Effector memory CD4-positive, alpha-beta T cell (primary cell): ENCODE measurements at regions not wholly inside any gene's neighbourhood (a gene's known extent, or its start where the extent isn't known, plus 50 kb on each side); places are given as distances from the start of the nearest gene placed in this dataset.

Experiments
- DNase-seq, 3 donors: peaks; one replicate each; pipeline ENCODE4 v3.0.0-alpha.2; 2020
- H3K27ac ChIP-seq: 2 replicates; pipeline ENCODE4 v1.7.0; 2013; ENCODE audit warnings: mild to moderate bottlenecking, low read length, moderate library complexity; ENCODE audit not compliant: insufficient read depth, poor library complexity, severe bottlenecking
- H3K27me3 ChIP-seq: replicated peaks from 2 replicates; pipeline ENCODE4 v1.7.0; 2013; ENCODE audit warnings: mild to moderate bottlenecking, low read length; ENCODE audit not compliant: insufficient read depth, control insufficient read depth, poor library complexity, severe bottlenecking
- H3K36me3 ChIP-seq: 2 replicates; pipeline ENCODE4 v1.7.0; 2013; ENCODE audit warnings: mild to moderate bottlenecking, low read length, moderate library complexity; ENCODE audit not compliant: control insufficient read depth, insufficient read depth
- H3K4me1 ChIP-seq: 2 replicates; pipeline ENCODE4 v1.7.0; 2013; ENCODE audit warnings: low read length, mild to moderate bottlenecking; ENCODE audit not compliant: control insufficient read depth, insufficient read depth, poor library complexity, severe bottlenecking
- H3K4me3 ChIP-seq: 2 replicates; pipeline ENCODE4 v1.7.0; 2013; ENCODE audit warnings: low read length, low read depth, mild to moderate bottlenecking; ENCODE audit not compliant: insufficient read depth, poor library complexity, severe bottlenecking
- H3K9me3 ChIP-seq: 2 replicates; pipeline ENCODE4 v1.7.0; 2013; ENCODE audit warnings: mild to moderate bottlenecking, low read length, moderate library complexity; ENCODE audit not compliant: control insufficient read depth

DNA sequence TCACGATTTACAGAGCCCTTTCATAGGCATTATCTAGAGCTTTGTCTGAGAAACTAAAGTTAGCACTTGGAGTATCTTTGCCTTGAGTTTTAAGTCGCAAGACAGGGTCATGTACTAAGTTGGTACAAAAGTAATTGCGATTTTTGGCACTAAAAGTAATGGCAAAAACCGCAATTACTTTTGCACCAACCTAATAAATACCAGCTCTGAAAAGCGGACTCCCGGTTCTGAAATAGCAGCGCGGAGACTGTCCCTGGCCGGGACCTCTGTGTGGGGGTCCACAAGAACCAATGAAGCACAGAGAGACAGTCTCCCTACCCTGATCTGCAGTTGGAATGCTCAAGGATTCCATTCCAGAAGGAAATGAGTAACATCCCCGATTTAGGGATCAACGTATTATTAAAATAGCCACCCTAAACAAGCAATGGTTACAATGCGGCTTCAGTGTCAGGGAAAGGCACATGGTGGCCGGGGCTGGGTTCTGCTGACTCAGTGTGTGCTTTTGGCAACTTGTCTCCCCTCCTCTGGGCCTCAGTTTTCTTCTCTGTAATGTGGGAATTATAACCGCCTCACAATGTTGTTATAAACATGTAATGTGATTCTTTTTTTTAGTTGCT lies 150.3 kb upstream of the MCTP2 start:
- H3K36me3 ChIP-seq = no peaks in the 10 kb centered on the region
- no peaks in the 10 kb centered on the region for H3K9me3 ChIP-seq
- DNase-seq = no peak
- no peak overlapping the region for H3K4me3 ChIP-seq
- H3K4me1 ChIP-seq = no peaks in the 10 kb centered on the region
- no peak overlapping the region for H3K27ac ChIP-seq
- no peaks in the 10 kb centered on the region for H3K27me3 ChIP-seq

DNA sequence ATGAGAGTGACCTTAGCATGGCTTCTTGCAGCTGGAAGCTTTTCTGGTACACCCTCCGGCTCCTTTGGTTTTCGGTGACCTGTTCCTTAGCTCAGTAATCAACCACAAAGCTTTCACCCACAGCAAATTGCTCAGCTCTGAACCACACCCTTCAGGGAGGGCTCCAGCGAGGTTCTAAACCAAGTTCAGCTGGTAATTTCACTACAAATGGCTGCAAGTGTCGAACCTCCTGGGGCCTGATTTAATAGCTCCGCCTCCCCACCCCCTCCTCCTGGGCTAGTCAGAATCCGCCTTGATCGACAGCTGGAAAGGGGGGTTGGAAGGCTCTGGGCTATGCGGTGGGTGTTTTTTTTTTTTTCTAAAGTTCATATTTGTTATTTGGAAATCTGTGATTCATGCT lies 150.9 kb upstream of the MCTP2 start:
- no peak for DNase-seq
- H3K36me3 ChIP-seq = no peaks in the 10 kb centered on the region
- H3K4me3 ChIP-seq = no peak overlapping the region
- H3K9me3 ChIP-seq = no peaks in the 10 kb centered on the region
- H3K27ac ChIP-seq = no peak overlapping the region
- no peaks in the 10 kb centered on the region for H3K27me3 ChIP-seq
- no peaks in the 10 kb centered on the region for H3K4me1 ChIP-seq

DNA sequence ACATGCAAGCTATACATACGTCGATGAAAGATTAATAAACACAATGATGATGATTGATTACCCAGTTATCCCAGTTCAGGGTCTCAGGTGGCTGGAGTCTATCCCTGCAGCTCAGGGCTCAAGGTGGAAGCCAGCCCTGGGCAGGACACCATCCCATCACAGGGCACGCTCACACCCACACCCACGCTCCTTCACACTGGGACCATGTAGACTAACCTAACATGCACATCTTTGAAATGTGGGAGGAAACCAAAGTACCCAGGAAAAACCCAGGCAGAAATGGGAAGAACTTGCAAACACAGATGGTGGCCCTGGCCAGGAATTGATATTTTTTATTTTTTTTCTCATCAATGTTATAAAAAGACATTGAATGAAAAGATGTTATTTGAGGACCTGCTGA lies 151.4 kb upstream of the MCTP2 start:
- no peak overlapping the region for H3K4me3 ChIP-seq
- H3K27ac ChIP-seq = no peak overlapping the region
- no peaks in the 10 kb centered on the region for H3K36me3 ChIP-seq
- no peaks in the 10 kb centered on the region for H3K27me3 ChIP-seq
- H3K4me1 ChIP-seq = no peaks in the 10 kb centered on the region
- H3K9me3 ChIP-seq = no peaks in the 10 kb centered on the region
- no peak for DNase-seq

DNA sequence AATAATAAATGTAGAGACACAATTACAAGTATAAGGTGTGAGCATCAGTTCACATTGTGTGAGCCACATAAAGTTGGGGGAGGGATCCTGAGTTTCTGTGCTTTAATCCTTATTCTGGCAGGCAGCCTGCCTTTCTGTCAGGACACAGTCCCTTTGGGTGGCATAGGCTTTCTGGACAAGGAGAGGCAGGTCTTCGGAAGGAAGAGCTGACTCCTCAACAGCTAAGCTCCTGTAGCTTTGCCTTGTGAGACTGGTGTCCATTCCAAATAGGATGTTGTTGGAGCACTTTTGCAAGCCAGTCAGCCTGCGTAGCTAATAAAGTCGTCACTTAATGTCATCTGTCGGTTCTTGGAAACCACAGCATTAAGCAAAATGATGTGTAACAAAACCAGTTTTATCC lies 151.9 kb upstream of the MCTP2 start:
- no peak for DNase-seq

DNA sequence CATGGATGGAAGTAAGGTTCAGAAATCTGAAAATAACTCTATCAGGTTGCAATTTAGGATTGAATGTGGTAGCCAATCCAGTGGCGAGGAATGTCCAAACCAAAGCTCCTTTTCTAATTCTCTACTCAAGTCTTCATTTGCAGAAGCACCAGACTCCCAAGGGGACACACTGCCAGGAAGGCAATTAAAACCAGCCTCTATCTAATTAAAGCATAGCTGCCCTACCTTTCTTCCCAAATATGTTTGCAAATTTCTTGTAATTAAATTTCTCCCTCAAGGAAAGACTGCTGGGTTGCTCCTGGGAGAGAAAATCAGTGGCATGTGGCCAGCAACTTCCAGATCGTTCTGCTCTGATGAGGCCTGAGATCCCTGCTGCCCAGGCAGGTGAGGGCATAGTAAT lies 153.4 kb upstream of the MCTP2 start:
- Histone ChIP-seq H3K27ac (no peak overlapping the region), H3K4me1 (no peaks in the 10 kb centered on the region), H3K9me3 (no peaks in the 10 kb centered on the region), H3K4me3 (no peak overlapping the region), H3K36me3 (no peaks in the 10 kb centered on the region), H3K27me3 (no peaks in the 10 kb centered on the region)
- DNase-seq = no peak

More for the DNA sequence above, 151.9 kb upstream of the MCTP2 start:
- Histone ChIP-seq H3K9me3 (no peaks in the 10 kb centered on the region), H3K4me1 (no peaks in the 10 kb centered on the region), H3K36me3 (no peaks in the 10 kb centered on the region), H3K4me3 (no peak overlapping the region), H3K27ac (no peak overlapping the region), H3K27me3 (no peaks in the 10 kb centered on the region)

DNA sequence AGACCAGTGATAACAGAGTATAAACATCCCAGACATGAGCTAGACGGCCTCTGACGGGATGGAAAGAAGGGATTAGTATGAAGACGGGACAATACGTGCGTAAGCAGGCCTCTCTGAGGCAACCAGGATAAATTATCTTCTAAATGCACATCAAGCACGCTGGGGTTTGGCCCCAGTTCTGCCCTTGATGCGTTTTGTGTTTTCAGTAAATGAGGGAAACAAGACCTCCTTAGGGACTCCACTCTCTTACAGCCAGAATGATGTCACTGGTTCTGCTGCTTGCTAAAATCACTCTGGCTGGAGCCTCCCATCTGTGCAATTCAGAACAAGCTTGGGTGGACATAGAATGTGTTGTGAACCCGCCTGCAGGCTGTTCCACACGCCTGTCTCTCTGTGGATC lies 156.0 kb upstream of the MCTP2 start:
- no peaks in the 10 kb centered on the region for H3K9me3 ChIP-seq
- H3K36me3 ChIP-seq = no peaks in the 10 kb centered on the region
- H3K4me1 ChIP-seq = no peaks in the 10 kb centered on the region
- DNase-seq = no peak
- H3K27ac ChIP-seq = no peak overlapping the region
- no peak overlapping the region for H3K4me3 ChIP-seq
- no peaks in the 10 kb centered on the region for H3K27me3 ChIP-seq

DNA sequence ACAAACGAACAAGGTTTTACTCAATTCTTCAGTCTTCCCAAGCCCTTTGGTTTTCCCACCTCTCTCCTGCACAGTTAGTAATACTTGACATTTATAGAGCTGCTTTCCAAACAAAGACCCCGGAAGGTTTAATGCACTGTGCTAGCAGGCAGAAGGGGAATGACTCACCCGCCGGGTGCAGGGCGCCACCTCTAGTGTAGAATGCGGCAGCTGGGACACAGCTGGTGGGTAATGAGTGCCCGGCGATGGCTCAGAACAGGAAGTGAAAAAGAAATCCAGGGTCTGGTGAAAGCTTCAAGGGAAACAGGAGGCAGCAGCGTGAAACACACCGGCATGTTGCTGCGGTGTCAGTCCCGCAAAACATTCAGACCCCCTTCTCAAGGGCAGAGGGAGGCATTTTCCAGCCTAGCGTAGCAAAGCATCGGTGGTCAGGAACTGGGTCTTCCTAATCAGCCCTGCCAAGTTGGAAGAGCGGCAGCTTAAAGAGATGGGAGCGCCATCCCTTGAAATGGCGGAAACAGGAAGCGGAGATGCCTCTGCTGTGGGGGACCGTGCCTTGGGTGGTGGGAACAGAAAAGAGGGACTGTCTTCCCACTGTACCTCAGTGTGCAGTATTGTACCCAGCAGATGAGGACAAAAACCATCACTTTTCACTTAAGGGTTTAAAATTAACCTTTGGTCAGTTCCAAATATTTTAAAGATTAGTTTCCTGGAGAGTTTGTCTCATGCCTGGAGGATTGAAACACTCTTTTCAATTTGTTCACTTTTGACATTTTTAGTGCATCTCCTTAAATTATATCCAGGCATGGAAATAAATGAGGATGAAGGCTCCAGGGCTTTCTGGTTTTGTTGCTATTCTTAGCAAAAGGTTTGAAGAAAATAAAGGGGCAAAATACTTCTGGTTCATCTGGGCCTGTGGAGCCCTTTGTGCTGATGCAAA lies 160.7 kb upstream of the MCTP2 start:
- no peaks in the 10 kb centered on the region for H3K27me3 ChIP-seq
- no peaks in the 10 kb centered on the region for H3K9me3 ChIP-seq
- DNase-seq = no peak
- no peaks in the 10 kb centered on the region for H3K36me3 ChIP-seq
- H3K27ac ChIP-seq = no peak overlapping the region
- H3K4me3 ChIP-seq = no peak overlapping the region
- no peaks in the 10 kb centered on the region for H3K4me1 ChIP-seq

DNA sequence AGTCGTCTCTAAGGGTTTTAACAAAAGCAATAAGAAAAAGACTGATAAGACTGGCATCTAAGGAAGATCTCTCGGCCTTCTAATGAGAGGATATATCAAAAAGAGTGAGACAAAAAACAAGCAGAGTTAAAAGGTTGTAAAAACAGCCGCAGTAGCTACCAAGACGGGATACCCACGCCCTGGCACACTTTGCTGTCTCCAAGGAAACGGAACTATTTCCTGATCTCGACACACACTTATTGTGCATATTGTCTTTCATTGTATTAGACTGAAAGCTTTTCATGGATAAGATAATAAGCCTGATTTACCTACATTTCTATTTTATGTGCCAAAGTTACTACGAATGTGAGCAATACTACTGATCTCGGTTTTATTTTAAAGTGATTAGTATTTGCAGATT lies 161.5 kb upstream of the MCTP2 start:
- no peaks in the 10 kb centered on the region for H3K9me3 ChIP-seq
- no peaks in the 10 kb centered on the region for H3K4me1 ChIP-seq
- H3K27ac ChIP-seq = no peak overlapping the region
- H3K4me3 ChIP-seq = no peak overlapping the region
- no peaks in the 10 kb centered on the region for H3K36me3 ChIP-seq
- H3K27me3 ChIP-seq = no peaks in the 10 kb centered on the region
- no peak for DNase-seq

DNA sequence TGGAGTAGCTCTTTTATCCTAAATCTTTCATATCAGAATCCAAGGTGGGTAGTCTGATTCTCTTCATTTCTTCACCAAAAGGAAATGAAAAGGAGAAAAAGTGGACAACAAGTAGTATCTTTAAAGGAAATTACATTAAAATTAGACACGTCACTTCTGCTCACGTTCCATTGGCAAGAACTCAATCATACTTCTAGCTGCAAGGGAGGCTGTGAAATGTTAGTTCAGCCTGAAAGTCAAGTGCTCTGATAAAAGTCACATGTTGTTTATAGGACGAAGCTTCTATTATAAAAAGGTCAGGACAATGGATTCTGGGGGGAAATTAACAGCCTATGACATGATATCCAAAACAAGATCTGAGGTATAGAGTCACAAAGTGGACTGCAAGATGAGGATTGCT lies 164.6 kb upstream of the MCTP2 start:
- Histone ChIP-seq H3K9me3 (no peaks in the 10 kb centered on the region), H3K27ac (no peak overlapping the region), H3K4me3 (no peak overlapping the region), H3K27me3 (no peaks in the 10 kb centered on the region), H3K36me3 (no peaks in the 10 kb centered on the region), H3K4me1 (no peaks in the 10 kb centered on the region)
- DNase-seq = no peak

DNA sequence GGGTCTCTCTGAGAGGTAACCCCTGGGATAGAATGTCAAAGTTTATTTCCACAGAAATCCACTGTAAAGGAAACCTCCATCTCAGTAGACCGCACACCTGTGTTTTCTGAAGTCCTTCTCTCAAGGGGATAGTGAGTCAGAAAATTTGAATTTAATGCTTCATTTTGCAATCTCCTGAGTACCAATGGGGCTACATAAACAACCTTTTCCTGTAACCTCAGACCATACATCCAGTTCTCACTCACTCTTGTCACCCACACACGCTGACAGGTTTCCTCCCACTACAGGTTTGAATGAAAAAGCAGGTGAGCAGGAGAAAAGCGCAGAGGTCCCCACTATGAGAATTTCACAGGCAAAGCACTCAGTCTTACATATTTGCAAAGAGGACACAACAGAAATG lies 165.3 kb upstream of the MCTP2 start:
- DNase-seq = no peak
- H3K36me3 ChIP-seq = no peaks in the 10 kb centered on the region

More for the DNA sequence above, 165.3 kb upstream of the MCTP2 start:
- Histone ChIP-seq H3K9me3 (no peaks in the 10 kb centered on the region), H3K27me3 (no peaks in the 10 kb centered on the region), H3K4me3 (no peak overlapping the region), H3K27ac (no peak overlapping the region), H3K4me1 (no peaks in the 10 kb centered on the region)
